ENCODE measurements at regions not wholly inside any gene's neighbourhood (a gene's known extent, or its start where the extent isn't known, plus 50 kb on each side); places are given as distances from the start of the nearest gene placed in this dataset. TPM values are rescaled to one million over a fixed set of nuclear protein-coding genes. Genes with fewer than 3 reads are reported as not detected.

- no peak overlapping the region for H2AFZ ChIP-seq (ENCODE audit: low read depth, low read length)
- no peak overlapping the region for H4K8ac ChIP-seq (ENCODE audit: low read length)
- DNase-seq, result no peak
- H3K36me3 ChIP-seq (ENCODE audit: control insufficient read depth in 1 of 2, insufficient read depth in 2 of 2, low read depth in 1 of 2, low read length in 2 of 2), result no peaks in the 10 kb centered on the region
- no peak overlapping the region for H4K91ac ChIP-seq (ENCODE audit: low read length)
- no peak overlapping the region for H3K4me2 ChIP-seq (ENCODE audit: low read length, poor library complexity, severe bottlenecking)
- H2AK5ac ChIP-seq (ENCODE audit: low read length, severe bottlenecking), result no peak overlapping the region
- no peak overlapping the region for H3K18ac ChIP-seq (ENCODE audit: low read depth in 1 of 2, low read length in 2 of 2)
- H3K4me3 ChIP-seq (ENCODE audit: insufficient read depth in 1 of 2, low read depth in 1 of 2, low read length in 2 of 2), result no peak overlapping the region
- H3K9me3 ChIP-seq (ENCODE audit: control insufficient read depth, low read length), result peaks cover 16% of the 10 kb centered on the region
- H2BK12ac ChIP-seq (ENCODE audit: low read length in 2 of 2), result no peak overlapping the region
- no peak overlapping the region for H2BK5ac ChIP-seq (ENCODE audit: low read depth, low read length, poor library complexity, severe bottlenecking)
- no peak overlapping the region for H3K4ac ChIP-seq (ENCODE audit: low read depth in 1 of 2, low read length in 2 of 2)
- no peak overlapping the region for H2BK15ac ChIP-seq (ENCODE audit: low read depth, poor library complexity, severe bottlenecking)
- no peak overlapping the region for H3K9ac ChIP-seq (ENCODE audit: low read length)
- no peaks in the 10 kb centered on the region for H3K79me1 ChIP-seq (replicated peaks; ENCODE audit: low read length, poor library complexity, severe bottlenecking)
- H3K14ac ChIP-seq (ENCODE audit: low read length in 2 of 2), result no peak overlapping the region
- H3K27ac ChIP-seq (ENCODE audit: low read length, poor library complexity, severe bottlenecking), result no peak overlapping the region
- H3K27me3 ChIP-seq (ENCODE audit: control insufficient read depth in 1 of 2, insufficient read depth in 1 of 2, low read length in 2 of 2), result no peaks in the 10 kb centered on the region
- no peak overlapping the region for H2BK120ac ChIP-seq (ENCODE audit: low read depth, low read length)
- no peak overlapping the region for H3K23ac ChIP-seq (ENCODE audit: low read length in 2 of 2)
- no peaks in the 10 kb centered on the region for H3K4me1 ChIP-seq (ENCODE audit: control insufficient read depth, insufficient read depth, low read depth, low read length)
- whole genome bisulfite sequencing, result no CpG with 5 or more reads among the region's 1 CpG
Measured at GRCh38 chr4:81272671-81273070, 57.6 kb upstream of the PRKG2 start.

Small RNAs in the stretch of these regions (small RNA-seq; reads per million reads assigned to genes)
- gene RNU5A-2P (ENCODE audit: low read depth), result not detected

Data from mesenchymal stem cell (in vitro differentiated cells and primary cell).